ENCODE measurements at regions not wholly inside any gene's neighbourhood (a gene's known extent, or its start where the extent isn't known, plus 50 kb on each side); places are given as distances from the start of the nearest gene placed in this dataset.

GRCh38 chr9:108643731-108644510 is 211.9 kb downstream of the ACTL7B start:
- Histone ChIP-seq H3K9ac (ENCODE audit: low read length) (no peak overlapping the region), H3K27ac (ENCODE audit: low read depth, low read length) (no peak overlapping the region), H3K27me3 (ENCODE audit: control insufficient read depth, insufficient read depth, low read length) (no peaks in the 10 kb centered on the region), H3K9me3 (ENCODE audit: control insufficient read depth, insufficient read depth, low read depth, low read length) (no peaks in the 10 kb centered on the region), H3K4me1 (ENCODE audit: control insufficient read depth, insufficient read depth, low read length) (no peaks in the 10 kb centered on the region), H3K36me3 (ENCODE audit: control insufficient read depth, insufficient read depth, low read length) (no peaks in the 10 kb centered on the region), H3K4me3 (ENCODE audit: low read depth, low read length) (no peak overlapping the region)

- Histone ChIP-seq H3K4me3 (ENCODE audit: low read depth, low read length) (no peak overlapping the region), H3K27ac (ENCODE audit: low read depth, low read length) (no peak overlapping the region), H3K27me3 (ENCODE audit: control insufficient read depth, insufficient read depth, low read length) (no peaks in the 10 kb centered on the region), H3K4me1 (ENCODE audit: control insufficient read depth, insufficient read depth, low read length) (peaks cover under 1% of the 10 kb centered on the region; the same call in 1 of the 2 replicates), H3K36me3 (ENCODE audit: control insufficient read depth, insufficient read depth, low read length) (no peaks in the 10 kb centered on the region), H3K9ac (ENCODE audit: low read length) (no peak overlapping the region), H3K9me3 (ENCODE audit: control insufficient read depth, insufficient read depth, low read depth, low read length) (no peaks in the 10 kb centered on the region)
Observed at GRCh38 chr9:108642871-108643270, 212.9 kb downstream of the ACTL7B start.

GRCh38 chr9:108640230-108640629 is 215.6 kb downstream of the ACTL7B start:
- H3K27me3 ChIP-seq (ENCODE audit: control insufficient read depth, insufficient read depth, low read length): no peaks in the 10 kb centered on the region
- H3K9me3 ChIP-seq (ENCODE audit: control insufficient read depth, insufficient read depth, low read depth, low read length): no peaks in the 10 kb centered on the region
- H3K27ac ChIP-seq (ENCODE audit: low read depth, low read length): no peak overlapping the region
- H3K9ac ChIP-seq (ENCODE audit: low read length): no peak overlapping the region
- peaks cover 10% of the 10 kb centered on the region; the same call in 1 of the 2 replicates for H3K4me1 ChIP-seq (ENCODE audit: control insufficient read depth, insufficient read depth, low read length)
- no peak overlapping the region for H3K4me3 ChIP-seq (ENCODE audit: low read depth, low read length)
- H3K36me3 ChIP-seq (ENCODE audit: control insufficient read depth, insufficient read depth, low read length): no peaks in the 10 kb centered on the region

GRCh38 chr9:108639696-108640095 is 216.1 kb downstream of the ACTL7B start:
- H3K9ac ChIP-seq (ENCODE audit: low read length): no peak overlapping the region
- H3K27ac ChIP-seq (ENCODE audit: low read depth, low read length): no peak overlapping the region
- H3K4me3 ChIP-seq (ENCODE audit: low read depth, low read length): no peak overlapping the region
- no peaks in the 10 kb centered on the region for H3K36me3 ChIP-seq (ENCODE audit: control insufficient read depth, insufficient read depth, low read length)
- H3K9me3 ChIP-seq (ENCODE audit: control insufficient read depth, insufficient read depth, low read depth, low read length): no peaks in the 10 kb centered on the region
- H3K27me3 ChIP-seq (ENCODE audit: control insufficient read depth, insufficient read depth, low read length): no peaks in the 10 kb centered on the region
- peaks cover 10% of the 10 kb centered on the region; the same call in 1 of the 2 replicates for H3K4me1 ChIP-seq (ENCODE audit: control insufficient read depth, insufficient read depth, low read length)

- Histone ChIP-seq H3K27ac (ENCODE audit: low read depth, low read length) (no peak overlapping the region), H3K27me3 (ENCODE audit: control insufficient read depth, insufficient read depth, low read length) (no peaks in the 10 kb centered on the region), H3K9me3 (ENCODE audit: control insufficient read depth, insufficient read depth, low read depth, low read length) (no peaks in the 10 kb centered on the region), H3K9ac (ENCODE audit: low read length) (no peak overlapping the region), H3K36me3 (ENCODE audit: control insufficient read depth, insufficient read depth, low read length) (no peaks in the 10 kb centered on the region), H3K4me1 (ENCODE audit: control insufficient read depth, insufficient read depth, low read length) (peaks cover 10% of the 10 kb centered on the region; the same call in 1 of the 2 replicates), H3K4me3 (ENCODE audit: low read depth, low read length) (no peak overlapping the region)
Observed at GRCh38 chr9:108639091-108639490, 216.7 kb downstream of the ACTL7B start.

- Histone ChIP-seq H3K9ac (ENCODE audit: low read length) (no peak overlapping the region), H3K36me3 (ENCODE audit: control insufficient read depth, insufficient read depth, low read length) (no peaks in the 10 kb centered on the region), H3K27ac (ENCODE audit: low read depth, low read length) (peak overlapping the region; percentile 26; the same call in 1 of the 2 replicates)
Observed at GRCh38 chr9:108637340-108637739, 218.4 kb downstream of the ACTL7B start.

GRCh38 chr9:108636013-108636412 is 219.8 kb downstream of the ACTL7B start:
- H3K27ac ChIP-seq (ENCODE audit: low read depth, low read length): no peak overlapping the region
- H3K4me1 ChIP-seq (ENCODE audit: control insufficient read depth, insufficient read depth, low read length): peaks cover 10% of the 10 kb centered on the region; the same call in 1 of the 2 replicates
- no peaks in the 10 kb centered on the region for H3K36me3 ChIP-seq (ENCODE audit: control insufficient read depth, insufficient read depth, low read length)
- H3K27me3 ChIP-seq (ENCODE audit: control insufficient read depth, insufficient read depth, low read length): no peaks in the 10 kb centered on the region
- H3K9ac ChIP-seq (ENCODE audit: low read length): no peak overlapping the region
- H3K4me3 ChIP-seq (ENCODE audit: low read depth, low read length): no peak overlapping the region
- no peaks in the 10 kb centered on the region for H3K9me3 ChIP-seq (ENCODE audit: control insufficient read depth, insufficient read depth, low read depth, low read length)

More at GRCh38 chr9:108637340-108637739, 218.4 kb downstream of the ACTL7B start:
- Histone ChIP-seq H3K27me3 (ENCODE audit: control insufficient read depth, insufficient read depth, low read length) (no peaks in the 10 kb centered on the region), H3K4me3 (ENCODE audit: low read depth, low read length) (no peak overlapping the region), H3K4me1 (ENCODE audit: control insufficient read depth, insufficient read depth, low read length) (peaks cover 10% of the 10 kb centered on the region; the same call in 1 of the 2 replicates), H3K9me3 (ENCODE audit: control insufficient read depth, insufficient read depth, low read depth, low read length) (no peaks in the 10 kb centered on the region)

GRCh38 chr9:108634672-108635462 is 220.9 kb downstream of the ACTL7B start:
- peaks cover 10% of the 10 kb centered on the region; the same call in 1 of the 2 replicates for H3K4me1 ChIP-seq (ENCODE audit: control insufficient read depth, insufficient read depth, low read length)
- no peak overlapping the region for H3K4me3 ChIP-seq (ENCODE audit: low read depth, low read length)
- H3K9me3 ChIP-seq (ENCODE audit: control insufficient read depth, insufficient read depth, low read depth, low read length): no peaks in the 10 kb centered on the region
- no peak overlapping the region for H3K9ac ChIP-seq (ENCODE audit: low read length)
- H3K27ac ChIP-seq (ENCODE audit: low read depth, low read length): no peak overlapping the region
- no peaks in the 10 kb centered on the region for H3K36me3 ChIP-seq (ENCODE audit: control insufficient read depth, insufficient read depth, low read length)
- H3K27me3 ChIP-seq (ENCODE audit: control insufficient read depth, insufficient read depth, low read length): no peaks in the 10 kb centered on the region

- Histone ChIP-seq H3K36me3 (ENCODE audit: control insufficient read depth, insufficient read depth, low read length) (no peaks in the 10 kb centered on the region), H3K9ac (ENCODE audit: low read length) (no peak overlapping the region), H3K4me3 (ENCODE audit: low read depth, low read length) (no peak overlapping the region), H3K27ac (ENCODE audit: low read depth, low read length) (no peak overlapping the region), H3K9me3 (ENCODE audit: control insufficient read depth, insufficient read depth, low read depth, low read length) (no peaks in the 10 kb centered on the region), H3K4me1 (ENCODE audit: control insufficient read depth, insufficient read depth, low read length) (peaks cover 10% of the 10 kb centered on the region; the same call in 1 of the 2 replicates), H3K27me3 (ENCODE audit: control insufficient read depth, insufficient read depth, low read length) (no peaks in the 10 kb centered on the region)
Observed at GRCh38 chr9:108634204-108634603, 221.6 kb downstream of the ACTL7B start.

- Histone ChIP-seq H3K4me3 (ENCODE audit: low read depth, low read length) (no peak overlapping the region), H3K27me3 (ENCODE audit: control insufficient read depth, insufficient read depth, low read length) (no peaks in the 10 kb centered on the region), H3K9me3 (ENCODE audit: control insufficient read depth, insufficient read depth, low read depth, low read length) (no peaks in the 10 kb centered on the region), H3K9ac (ENCODE audit: low read length) (no peak overlapping the region), H3K27ac (ENCODE audit: low read depth, low read length) (no peak overlapping the region), H3K36me3 (ENCODE audit: control insufficient read depth, insufficient read depth, low read length) (no peaks in the 10 kb centered on the region), H3K4me1 (ENCODE audit: control insufficient read depth, insufficient read depth, low read length) (no peaks in the 10 kb centered on the region)
Observed at GRCh38 chr9:108631496-108632285, 224.1 kb downstream of the ACTL7B start.

Measured in HUES6 (cell line).